Left cardiac atrium (tissue), 4 donors: ENCODE measurements at regions not wholly inside any gene's neighbourhood (a gene's known extent, or its start where the extent isn't known, plus 50 kb on each side); places are given as distances from the start of the nearest gene placed in this dataset.

Source experiments
- ATAC-seq, 2 donors: fragments of 200-7000 bp; cut with Tn5 transposase; one replicate each; pipeline ENCODE4 v1.9.1; 2020; ENCODE audit warnings: mild to moderate bottlenecking in 2 of 2, moderate library complexity in 2 of 2
- DNase-seq: peaks from one replicate; pipeline ENCODE4 v3.0.0-alpha.2; 2020
- intact Hi-C, 2 donors: fragments of 100-400 bp; cut with DNase I; formaldehyde crosslinking; loops; one replicate each; pipeline versions ENCODE4 v1.14.1 to v1.15.1; 2022 to 2023
- donor health status: DM: no; HTN: yes; CAD: no.
- donor health status: DM: no; HTN: yes; CAD: no; lungs with severe emphysema.
- donor health status: DM: yes; HTN: yes; CAD: no.
- donor health status: Dilated cardiomyopathy.

GRCh38 chr14:34258318-34258717 is 203.7 kb downstream of the SPTSSA start:
- ATAC-seq (peak; percentile 77 to 97), DNase-seq (peak; percentile 25)
- intact Hi-C loops: no loop called here

GRCh38 chr14:34257505-34257904 is 204.5 kb downstream of the SPTSSA start:
- ATAC-seq (no peak), DNase-seq (no peak)
- intact Hi-C loops: no loop called here

GRCh38 chr14:34256223-34256622 is 205.8 kb downstream of the SPTSSA start:
- intact Hi-C loops: no loop called here
- no peak for ATAC-seq
- no peak for DNase-seq

GRCh38 chr14:34254571-34254970 is 207.5 kb downstream of the SPTSSA start:
- no peak for DNase-seq
- intact Hi-C loops: no loop called here
- ATAC-seq: no peak

GRCh38 chr14:34254031-34254430 is 208.0 kb downstream of the SPTSSA start:
- no peak for ATAC-seq
- intact Hi-C loops: no loop called here
- no peak for DNase-seq

- intact Hi-C loops: no loop called here
- no peak for DNase-seq
- peak in 1 of 2 donors; percentile 91 for ATAC-seq
These were observed 209.8 kb downstream of the SPTSSA start for GRCh38 chr14:34252227-34252626.

- intact Hi-C loops: no loop called here
- ATAC-seq (peak in 1 of 2 donors; percentile 30), DNase-seq (no peak)
These were observed 210.4 kb downstream of the SPTSSA start for GRCh38 chr14:34251662-34252061.

- intact Hi-C loops: no loop called here
- ATAC-seq (peak in 1 of 2 donors; percentile 62), DNase-seq (no peak)
These were observed 211.1 kb downstream of the SPTSSA start for GRCh38 chr14:34250959-34251358.

GRCh38 chr14:34247605-34248004 is 214.4 kb downstream of the SPTSSA start:
- intact Hi-C loops: no loop called here
- no peak for ATAC-seq
- no peak for DNase-seq

- no peak for DNase-seq
These were observed 215.8 kb downstream of the SPTSSA start for GRCh38 chr14:34246206-34246605.

GRCh38 chr14:34243401-34243800 is 218.6 kb downstream of the SPTSSA start:
- DNase-seq: no peak
- no peak for ATAC-seq
- intact Hi-C loops: no loop called here

More at GRCh38 chr14:34246206-34246605, 215.8 kb downstream of the SPTSSA start:
- intact Hi-C loops: no loop called here
- no peak for ATAC-seq

- DNase-seq (no peak), ATAC-seq (no peak)
- intact Hi-C loops: no loop called here
These were observed 219.0 kb downstream of the SPTSSA start for GRCh38 chr14:34243001-34243400.

GRCh38 chr14:34241185-34241711 is 220.8 kb downstream of the SPTSSA start:
- no peak for ATAC-seq
- intact Hi-C loops: no loop called here

GRCh38 chr14:34238610-34239009 is 223.4 kb downstream of the SPTSSA start:
- ATAC-seq: no peak
- intact Hi-C loops: loop anchor here in 1 of 2 donors (10.0 kb wide), 1 partner anchor 174 kb away; no protein-coding TSS in a partner anchor
- DNase-seq: no peak

More at GRCh38 chr14:34241185-34241711, 220.8 kb downstream of the SPTSSA start:
- DNase-seq: no peak

GRCh38 chr14:34237677-34238076 is 224.4 kb downstream of the SPTSSA start:
- intact Hi-C loops: loop anchor here in 1 of 2 donors (10.0 kb wide), 1 partner anchor 173 kb away; no protein-coding TSS in a partner anchor
- DNase-seq (no peak), ATAC-seq (no peak)

GRCh38 chr14:34237081-34237480 is 225.0 kb downstream of the SPTSSA start:
- intact Hi-C loops: loop anchor here in 1 of 2 donors (10.0 kb wide), 1 partner anchor 172 kb away; no protein-coding TSS in a partner anchor
- DNase-seq (no peak), ATAC-seq (no peak)

- DNase-seq: no peak
- intact Hi-C loops: loop anchor here in 1 of 2 donors (10.0 kb wide), 1 partner anchor 171 kb away; no protein-coding TSS in a partner anchor
- peak in 1 of 2 donors; percentile 51 for ATAC-seq
These were observed 226.3 kb downstream of the SPTSSA start for GRCh38 chr14:34235643-34236300.

- ATAC-seq (peak; percentile 65 to 67), DNase-seq (peak; percentile 49)
- intact Hi-C loops: loop anchor here in 1 of 2 donors (10.0 kb wide), 1 partner anchor 169 kb away; no protein-coding TSS in a partner anchor
These were observed 227.8 kb downstream of the SPTSSA start for GRCh38 chr14:34234258-34234657.

- intact Hi-C loops: loop anchor here in 1 of 2 donors (10.0 kb wide), 1 partner anchor 169 kb away; no protein-coding TSS in a partner anchor
- DNase-seq (no peak), ATAC-seq (no peak)
These were observed 228.4 kb downstream of the SPTSSA start for GRCh38 chr14:34233619-34234018.

- no peak for ATAC-seq
- intact Hi-C loops: loop anchor here in 1 of 2 donors (10.0 kb wide), 1 partner anchor 168 kb away; no protein-coding TSS in a partner anchor
- no peak for DNase-seq
These were observed 229.2 kb downstream of the SPTSSA start for GRCh38 chr14:34232790-34233189.
